Left colon (tissue), 2 donors: ENCODE measurements at regions not wholly inside any gene's neighbourhood (a gene's known extent, or its start where the extent isn't known, plus 50 kb on each side); places are given as distances from the start of the nearest gene placed in this dataset.
A peak's percentile ranks its signal among the peaks of the same experiment; 100 is the strongest.

Source experiments
- ATAC-seq: fragments of 200-7000 bp; cut with Tn5 transposase; one replicate; pipeline ENCODE4 v1.9.1; 2020; ENCODE audit warnings: mild to moderate bottlenecking, moderate library complexity
- DNase-seq, 2 donors: peaks; one replicate each; pipeline ENCODE4 v3.0.0-alpha.2; 2020
- intact Hi-C, 2 donors: fragments of 100-400 bp; cut with DNase I in 1 of 2; cut with micrococcal nuclease in 1 of 2; formaldehyde crosslinking; loops; one replicate each; pipeline versions ENCODE4 v1.11.2 to v1.14.0; 2022; cut with DNase I, micrococcal nuclease
- donor health status: DM: no; HTN: no; CAD: no.
- donor health status: DM: yes; HTN: yes; CAD: no.

- no peak for ATAC-seq
- DNase-seq: no peak
Measured at GRCh38 chr6:25009393-25009710, 73.6 kb upstream of the RIPOR2 start.

DNA sequence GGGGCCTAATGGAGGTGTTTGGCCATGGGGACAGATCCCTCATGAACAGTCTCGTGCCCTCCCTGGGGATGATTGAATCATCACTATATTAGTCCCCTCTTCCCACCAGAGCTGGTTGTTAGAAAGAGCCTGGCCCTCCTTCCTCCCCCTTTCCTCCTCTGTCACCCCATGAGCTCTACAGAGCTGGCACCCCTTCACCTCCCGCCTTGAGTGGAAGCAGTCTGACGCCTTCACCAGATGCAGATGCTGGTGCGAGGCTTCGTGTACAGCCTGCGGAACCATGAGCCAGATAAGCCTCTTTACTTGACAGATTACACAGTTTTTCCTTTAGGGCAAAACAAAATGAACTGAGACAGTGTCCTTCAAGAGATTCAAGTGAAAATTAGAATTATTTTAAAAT is 74.4 kb upstream of the RIPOR2 start:
- DNase-seq (no peak), ATAC-seq (no peak)
- intact Hi-C loops: no loop called here

More at GRCh38 chr6:25009393-25009710, 73.6 kb upstream of the RIPOR2 start:
- intact Hi-C loops: no loop called here

DNA sequence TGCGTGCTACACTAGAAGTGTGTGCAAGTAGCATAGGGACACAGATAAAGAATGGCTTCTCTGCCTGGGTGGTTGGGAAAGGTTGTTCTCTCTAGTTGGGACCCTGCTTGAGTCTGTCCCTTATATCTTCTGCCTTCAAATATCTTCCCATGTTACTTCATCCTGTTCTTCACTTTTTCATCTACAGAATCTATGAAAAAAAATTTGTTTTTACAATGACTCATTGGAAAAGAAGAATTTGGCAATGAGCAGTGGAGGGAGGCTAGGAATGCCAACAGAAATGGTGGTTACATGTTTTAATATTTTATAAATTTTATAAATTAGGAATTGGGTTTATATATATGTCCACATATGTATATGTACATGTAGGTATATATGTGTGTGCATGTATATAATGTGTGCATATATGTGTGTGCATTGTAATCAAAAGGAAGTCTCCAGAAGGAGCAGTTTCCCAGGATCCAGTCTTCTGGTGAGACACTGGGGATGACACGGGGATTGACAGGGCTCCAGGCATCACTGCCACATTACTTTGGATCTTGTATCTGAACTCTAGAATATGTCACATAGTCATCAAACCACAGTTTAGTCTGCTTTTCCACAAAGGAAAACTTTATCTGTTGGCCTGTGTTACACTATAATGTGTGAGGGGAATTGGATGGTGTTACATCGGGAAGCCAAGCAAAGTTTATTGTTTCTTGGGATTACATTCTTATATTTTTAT is 75.3 kb upstream of the RIPOR2 start:
- no peak for ATAC-seq
- DNase-seq: no peak
- intact Hi-C loops: no loop called here

GRCh38 chr6:25012657-25013056 is 76.9 kb upstream of the RIPOR2 start:
- ATAC-seq (no peak), DNase-seq (no peak)
- intact Hi-C loops: no loop called here

DNA sequence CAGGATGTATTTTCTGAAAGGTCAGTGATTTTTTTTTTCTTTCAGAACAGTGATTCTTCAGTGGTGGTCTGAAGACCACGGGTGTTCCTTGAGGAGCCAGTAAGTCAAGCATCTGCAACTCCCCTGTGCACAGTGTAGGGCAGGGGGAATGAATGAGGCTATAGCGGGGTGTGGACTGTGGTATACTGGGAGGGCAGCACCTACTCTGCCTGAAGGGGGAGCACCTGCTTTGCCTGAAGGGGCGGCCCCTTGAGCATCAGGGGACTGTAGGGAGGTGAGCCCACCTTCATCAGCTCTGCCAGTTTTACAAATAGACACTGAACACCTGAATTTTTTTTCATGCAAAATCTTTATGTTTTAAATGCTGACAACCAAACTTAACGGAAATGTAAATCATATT is 77.5 kb upstream of the RIPOR2 start:
- intact Hi-C loops: no loop called here
- DNase-seq (no peak), ATAC-seq (no peak)

DNA sequence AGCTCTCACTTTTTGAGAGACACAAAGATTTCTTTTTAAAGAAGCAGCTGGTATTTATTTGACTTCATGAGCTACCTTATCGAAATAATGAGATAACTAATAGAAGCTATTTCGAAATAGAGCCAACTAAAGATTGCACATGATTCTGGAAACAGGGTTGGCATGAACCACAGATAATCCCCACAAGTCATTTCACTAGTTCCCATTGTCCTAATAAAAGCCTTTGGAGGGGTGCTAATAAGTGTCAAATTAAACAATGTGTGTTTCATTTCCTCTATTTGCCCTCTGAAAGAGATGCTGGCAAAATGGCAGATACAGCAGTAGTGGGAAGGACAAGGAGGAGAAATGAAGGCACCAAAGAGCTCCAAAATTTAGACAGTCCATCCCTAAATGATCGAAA is 78.6 kb upstream of the RIPOR2 start:
- intact Hi-C loops: no loop called here
- ATAC-seq: no peak
- no peak for DNase-seq

DNA sequence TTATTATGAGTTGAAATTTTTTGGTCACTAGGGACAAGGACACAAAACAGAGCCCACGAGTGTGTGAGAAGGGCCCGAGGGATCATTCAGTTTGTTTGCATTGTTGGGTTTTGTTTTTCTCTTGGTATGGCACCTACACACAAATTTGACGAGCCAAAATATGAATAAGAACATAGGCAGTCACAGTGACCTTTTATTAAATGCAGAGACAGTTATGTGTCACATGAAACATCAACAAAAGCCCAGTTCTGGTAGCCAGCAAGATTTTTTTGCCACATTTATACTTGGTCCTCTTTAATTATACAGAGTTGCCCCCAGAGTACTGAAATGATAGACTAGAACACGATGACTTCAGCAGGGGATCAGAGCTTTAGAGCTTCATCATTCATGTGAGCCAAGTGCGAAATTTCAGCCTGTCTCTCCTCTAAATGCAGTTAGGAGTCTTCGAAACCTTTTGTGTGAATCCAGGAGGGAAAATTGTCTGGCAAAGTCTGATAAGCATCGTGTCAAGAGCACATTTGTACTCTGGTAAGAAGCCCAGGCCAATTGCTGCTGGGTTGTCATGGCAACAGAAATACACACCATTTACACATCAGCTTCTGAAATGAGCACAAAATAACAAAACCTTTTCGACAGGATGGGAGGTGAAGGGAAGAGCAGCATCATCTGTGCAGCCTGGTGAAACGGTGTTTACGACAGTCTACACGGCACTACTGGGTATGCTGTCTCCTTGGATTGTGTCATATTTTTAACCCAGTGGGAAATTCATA is 79.2 kb upstream of the RIPOR2 start:
- DNase-seq: no peak
- intact Hi-C loops: no loop called here
- ATAC-seq: no peak

DNA sequence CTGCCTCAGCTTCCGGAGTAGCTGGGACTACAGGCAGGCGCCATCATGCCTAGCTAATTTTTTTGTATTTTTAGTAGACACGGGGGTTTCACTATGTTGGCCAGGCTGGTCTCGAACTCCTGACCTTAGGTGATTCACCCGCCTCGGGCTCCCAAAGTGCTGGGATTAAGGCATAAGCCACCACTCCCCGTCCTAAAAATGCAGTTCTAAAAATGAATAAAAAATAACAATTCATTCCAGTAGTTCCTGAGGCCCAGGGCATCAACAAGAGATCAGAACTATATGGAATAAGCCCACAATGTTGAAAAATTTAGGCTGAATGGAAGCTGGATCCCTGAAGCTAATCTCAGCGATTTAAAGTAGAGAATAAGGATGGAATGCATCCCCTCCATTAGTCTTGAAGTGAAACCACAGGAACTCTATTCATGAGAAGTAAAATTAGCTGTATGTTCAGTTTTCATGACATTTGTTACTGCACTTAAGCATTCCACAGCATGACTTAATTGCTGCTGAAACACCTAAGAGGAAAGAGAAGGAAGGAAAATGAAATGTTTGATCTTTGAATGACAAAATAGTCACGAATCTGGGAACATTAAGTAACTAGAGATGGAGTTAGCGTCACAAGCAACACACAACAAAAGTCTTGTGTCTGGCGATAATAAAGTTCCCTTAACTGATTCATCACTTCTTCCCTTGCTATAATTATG is 80.4 kb upstream of the RIPOR2 start:
- DNase-seq: no peak
- ATAC-seq: no peak
- intact Hi-C loops: no loop called here

- no peak for ATAC-seq
- DNase-seq: no peak
- intact Hi-C loops: no loop called here
Measured at GRCh38 chr6:25017486-25017885, 81.7 kb upstream of the RIPOR2 start.

GRCh38 chr6:25017932-25018567 is 82.3 kb upstream of the RIPOR2 start:
- intact Hi-C loops: no loop called here
- peak; percentile 83 for ATAC-seq
- DNase-seq: peak in 1 of 2 donors; percentile 81

DNA sequence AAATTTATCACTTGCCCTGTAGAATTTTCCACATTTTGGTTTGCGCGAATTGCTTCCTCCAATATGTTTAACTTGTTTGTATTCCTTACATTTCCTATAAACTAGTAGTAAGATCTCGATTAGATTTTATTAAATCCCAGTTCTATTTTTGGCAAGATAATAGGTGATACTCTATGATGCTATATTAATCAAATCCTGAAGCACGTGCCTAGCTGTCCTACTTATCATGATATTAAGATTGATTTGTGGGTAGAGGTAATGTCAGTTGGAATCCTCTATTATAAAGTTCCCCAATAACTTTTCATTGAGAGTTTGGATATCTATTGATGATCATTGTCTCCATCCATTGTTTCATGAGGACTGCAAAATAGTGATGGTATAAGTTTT is 82.8 kb upstream of the RIPOR2 start:
- no peak for ATAC-seq
- DNase-seq: no peak
- intact Hi-C loops: no loop called here

- intact Hi-C loops: no loop called here
- ATAC-seq: no peak
- no peak for DNase-seq
Measured at GRCh38 chr6:25022140-25022553, 86.4 kb upstream of the RIPOR2 start.

- ATAC-seq (no peak), DNase-seq (no peak)
- intact Hi-C loops: no loop called here
Measured at GRCh38 chr6:25023781-25024180, 88.0 kb upstream of the RIPOR2 start.

DNA sequence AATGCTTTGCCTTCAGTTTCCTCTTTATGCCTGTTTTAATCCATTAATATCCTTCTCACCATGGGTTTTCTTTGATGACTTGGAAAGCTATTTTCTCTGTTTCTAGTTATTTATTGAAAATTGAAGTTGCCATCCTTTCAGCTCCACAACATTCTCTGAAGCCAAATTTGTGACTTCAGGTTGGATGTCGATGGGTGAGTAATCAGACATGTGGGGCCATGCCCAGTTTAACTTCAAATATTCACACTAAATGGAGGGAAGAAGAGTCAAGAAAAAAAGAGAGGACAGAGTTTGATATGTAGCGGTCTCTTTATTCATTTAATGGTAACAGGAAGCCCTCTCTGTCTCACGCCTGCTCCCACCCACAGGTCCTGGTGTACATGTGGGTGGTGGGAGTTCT is 89.1 kb upstream of the RIPOR2 start:
- DNase-seq (no peak), ATAC-seq (no peak)
- intact Hi-C loops: no loop called here

- ATAC-seq: no peak
- intact Hi-C loops: no loop called here
- DNase-seq: no peak
Measured at GRCh38 chr6:25025248-25025918, 89.6 kb upstream of the RIPOR2 start.

DNA sequence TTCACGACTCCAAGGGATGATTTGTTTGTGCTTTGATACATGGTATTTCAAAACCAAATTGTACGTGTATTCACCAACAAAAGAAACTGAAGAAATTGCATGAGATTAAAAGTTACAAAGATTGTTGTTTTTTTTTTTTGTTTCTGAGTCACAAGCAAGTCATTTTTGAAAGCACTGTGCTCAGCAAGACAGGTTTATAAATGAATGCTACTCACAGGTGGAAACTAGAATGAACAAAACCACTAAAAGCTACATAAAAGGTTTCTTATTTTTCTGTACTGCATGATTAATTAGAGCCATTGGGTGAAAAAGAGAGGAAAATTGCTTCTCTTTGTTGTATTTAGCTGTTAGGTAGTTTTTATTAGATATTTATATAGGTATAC is 90.2 kb upstream of the RIPOR2 start:
- ATAC-seq (no peak), DNase-seq (no peak)
- intact Hi-C loops: no loop called here

DNA sequence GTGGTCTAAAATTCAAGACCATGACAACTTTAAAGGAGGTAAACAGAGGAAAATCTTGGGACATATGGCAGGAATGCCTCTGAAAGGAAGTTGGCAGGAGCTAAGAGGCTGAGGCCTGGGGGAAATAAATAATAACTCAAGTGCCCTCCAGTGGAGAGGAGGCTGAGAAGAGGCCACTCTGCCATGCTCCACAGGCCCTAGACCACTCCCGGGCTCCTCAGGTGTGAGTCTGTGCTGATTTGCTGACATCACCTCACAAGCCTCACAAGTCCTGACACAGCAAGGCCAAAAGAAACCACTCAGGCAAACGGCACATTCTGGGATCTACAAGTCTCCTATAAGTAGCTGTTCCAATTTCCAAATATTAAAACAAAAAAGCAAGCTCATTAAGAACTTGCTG is 91.0 kb upstream of the RIPOR2 start:
- intact Hi-C loops: no loop called here
- ATAC-seq (no peak), DNase-seq (no peak)

GRCh38 chr6:25027221-25027916 is 91.6 kb upstream of the RIPOR2 start:
- DNase-seq (peak; percentile 49 to 66), ATAC-seq (peak; percentile 34)
- intact Hi-C loops: no loop called here

DNA sequence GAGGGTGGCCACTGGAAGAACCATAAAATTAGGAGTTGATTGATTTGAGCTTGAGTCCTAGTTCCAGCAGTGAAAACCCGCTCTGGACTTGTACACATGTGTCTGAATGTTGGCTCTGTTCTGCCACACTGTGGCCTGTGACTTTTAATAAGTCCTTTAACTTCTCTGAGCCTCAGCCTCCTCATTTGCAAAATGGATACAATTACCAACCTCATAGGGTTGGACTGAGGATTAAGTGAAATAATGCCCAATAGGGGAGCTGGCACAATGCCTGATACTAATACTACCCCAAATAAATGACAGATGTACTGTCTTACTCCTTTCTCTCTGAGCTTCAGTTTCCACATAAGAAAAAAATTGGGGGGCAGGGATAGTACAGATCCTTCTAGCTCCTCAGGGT is 92.6 kb upstream of the RIPOR2 start:
- intact Hi-C loops: no loop called here
- ATAC-seq: no peak
- no peak for DNase-seq
